GM12878 (cell line): ENCODE measurements at regions not wholly inside any gene's neighbourhood (a gene's known extent, or its start where the extent isn't known, plus 50 kb on each side); places are given as distances from the start of the nearest gene placed in this dataset.

ENCODE experiments used
- ATAC-seq: fragments of 200-7000 bp; cut with Tn5 transposase; 3 replicates; pipeline ENCODE4 v1.9.1; 2020; ENCODE audit warnings: mild to moderate bottlenecking, moderate library complexity
- BruUV-seq: library from RNA; stranded (reverse); fragments of 400-500 nt; replicated peaks from 2 replicates; lab custom pipeline; 2021; lab: Mats Ljungman, UMichigan
- CTCF ChIA-PET: fragments of 300-600 bp; sonication (Branson Sonifier 250); formaldehyde crosslinking; extraction: SDS; loops from one replicate; lab custom pipeline; 2021; ENCODE audit warnings: inconsistent platforms; lab: Yijun Ruan, JAX
- POLR2A ChIA-PET: fragments of 350-600 bp; formaldehyde crosslinking; extraction: SDS; loops from one replicate; lab custom pipeline; 2021; ENCODE audit warnings: inconsistent platforms; lab: Charles Lee
- RAD21 ChIA-PET: fragments of 300-600 bp; sonication (Branson Sonifier 250); formaldehyde crosslinking; loops from one replicate; lab custom pipeline; 2023; ENCODE audit warnings: antibody characterized with exemption; ENCODE audit not compliant: unreplicated experiment; lab: Charles Lee
- SMC1A ChIA-PET: fragments of 300-600 bp; sonication (Branson Sonifier 250); formaldehyde crosslinking; loops from one replicate; lab custom pipeline; 2023; ENCODE audit not compliant: unreplicated experiment, uncharacterized antibody; lab: Charles Lee
- DNase-seq: peaks from one replicate; pipeline ENCODE4 v3.0.0-alpha.2; 2011; ENCODE audit warnings: low read depth, low spot score
- FAIRE-seq: peaks from 3 replicates; lab custom pipeline; 2011; peaks lifted over from hg19 to GRCh38; lab: Jason Lieb, UNC
- H2AFZ ChIP-seq: 2 replicates; pipeline ENCODE4 v1.6.0; 2011; ENCODE audit warnings: low read depth, low read length, control low read depth; ENCODE audit not compliant: control insufficient read depth
- H3K27ac ChIP-seq: 2 replicates; pipeline ENCODE4 v1.5.1; 2011; ENCODE audit warnings: control low read depth; ENCODE audit not compliant: control insufficient read depth, insufficient read depth
- H3K27me3 ChIP-seq, 2 experiments: replicated peaks in 1 of 2; 2 replicates each; pipeline versions ENCODE4 v1.6.0 to v1.6.1; 2011; ENCODE audit warnings: low read length in 1 of 2; ENCODE audit not compliant: control insufficient read depth in 2 of 2, insufficient read depth in 2 of 2
- H3K36me3 ChIP-seq, 2 experiments: 2 replicates each; pipeline ENCODE4 v1.5.1; 2011; ENCODE audit warnings: low read length in 1 of 2; ENCODE audit not compliant: control insufficient read depth in 2 of 2, insufficient read depth in 2 of 2
- H3K4me1 ChIP-seq: 2 replicates; pipeline ENCODE4 v1.6.1; 2011; ENCODE audit warnings: mild to moderate bottlenecking, low read length, moderate library complexity, mixed read lengths; ENCODE audit not compliant: control insufficient read depth, insufficient read depth
- H3K4me2 ChIP-seq: 2 replicates; pipeline ENCODE4 v1.6.0; 2011; ENCODE audit warnings: control low read depth; ENCODE audit not compliant: control insufficient read depth, insufficient read depth
- H3K4me3 ChIP-seq: fragments of 200-600 bp; sonication (generic); 2 replicates; pipeline ENCODE4 v1.5.1; 2016
- H3K79me2 ChIP-seq: 2 replicates; pipeline ENCODE4 v1.6.0; 2011; ENCODE audit warnings: low read length; ENCODE audit not compliant: control insufficient read depth, insufficient read depth
- H3K9ac ChIP-seq: 2 replicates; pipeline ENCODE4 v1.8.0; 2011; ENCODE audit warnings: low read length, control low read depth, mixed read lengths; ENCODE audit not compliant: control insufficient read depth, insufficient read depth
- H3K9me3 ChIP-seq: replicated peaks from 3 replicates; pipeline ENCODE4 v1.5.1; 2011; ENCODE audit warnings: mild to moderate bottlenecking, low read length; ENCODE audit not compliant: control insufficient read depth, insufficient read depth
- H4K20me1 ChIP-seq: 2 replicates; pipeline ENCODE4 v1.6.0; 2011; ENCODE audit not compliant: control insufficient read depth, insufficient read depth
- BCLAF1 ChIP-seq: fragments of 450-650 bp; IDR thresholded peaks from 2 replicates; pipeline ENCODE4 v1.6.1; 2017; ENCODE audit warnings: antibody characterized with exemption, mild to moderate bottlenecking, moderate library complexity
- CHD4 ChIP-seq: fragments of 200-600 bp; sonication (generic); IDR thresholded peaks from 2 replicates; pipeline ENCODE4 v1.6.1; 2016; ENCODE audit warnings: mild to moderate bottlenecking
- EZH2 ChIP-seq: IDR thresholded peaks from 2 replicates; pipeline ENCODE4 v1.6.1; 2012; ENCODE audit warnings: low read depth, mild to moderate bottlenecking, control low read depth, inconsistent platforms, low read length, borderline replicate concordance; ENCODE audit not compliant: control insufficient read depth
- HDAC2 ChIP-seq: fragments of 200-600 bp; sonication (generic); IDR thresholded peaks from 2 replicates; pipeline ENCODE4 v1.6.1; 2017
- MAX ChIP-seq: IDR thresholded peaks from 2 replicates; pipeline ENCODE4 v1.6.1; 2012; ENCODE audit warnings: low read depth, low read length, improper control_type of control experiment
- TBL1XR1 ChIP-seq: IDR thresholded peaks from 2 replicates; pipeline ENCODE4 v1.6.1; 2012; ENCODE audit warnings: low read depth, low read length, improper control_type of control experiment
- WGBS: methylation state at CpG from one replicate; pipeline ENCODE4 v1.1.6; 2016; ENCODE audit warnings: low lambda C conversion rate; ENCODE audit not compliant: insufficient replicate concordance, insufficient coverage; ENCODE audit errors: missing lambda C conversion rate; 5-methylcytosine and 5-hydroxymethylcytosine counted together
- in situ Hi-C: fragments of 300-500 bp; cut with MboI; formaldehyde crosslinking; loops from 9 replicates; pipeline ENCODE4 v1.14.3; 2018; ENCODE audit warnings: mixed read lengths
- intact Hi-C: fragments of 100-400 bp; cut with micrococcal nuclease; formaldehyde crosslinking; loops from one replicate; pipeline ENCODE4 v1.14.2; 2022; ENCODE audit not compliant: unreplicated experiment
- TF ChIP-seq, protein P1 (sequence below): IDR thresholded peaks from 2 replicates; pipeline ENCODE4 v1.6.1; 2012; ENCODE audit warnings: improper control_type of control experiment, low read depth, low read length; ENCODE audit not compliant: insufficient replicate concordance

GRCh38 chrX:38982370-38982769 is 181.1 kb downstream of the MID1IP1 start:
- Histone ChIP-seq H3K4me1 (no peaks in the 10 kb centered on the region), H3K27ac (no peak overlapping the region), H3K79me2 (no peaks in the 10 kb centered on the region), H3K27me3 (no peaks in the 10 kb centered on the region), H3K4me3 (no peak overlapping the region), H3K36me3 (no peaks in the 10 kb centered on the region), H4K20me1 (no peaks in the 10 kb centered on the region), H3K4me2 (no peak overlapping the region), H2AFZ (no peak overlapping the region), H3K9ac (no peak overlapping the region), H3K9me3 (no peaks in the 10 kb centered on the region)
- ChIA-PET SMC1A (interaction anchor here (0.5 to 4.1 kb wide), 12 partner anchors 9 to 430 kb away, joined by 3 to 20 read pairs (median 4); no protein-coding TSS in a partner anchor), POLR2A (interaction anchor here (1.1 to 2.1 kb wide), 3 partner anchors 83 to 176 kb away, joined by 3 to 9 read pairs (median 3); no protein-coding TSS in a partner anchor), RAD21 (interaction anchor here (0.6 to 4.0 kb wide), 6 partner anchors 101 to 829 kb away, joined by 3 to 19 read pairs (median 10); partner anchors contain the start of gene MID1IP1), CTCF (interaction anchor here (0.5 to 2.7 kb wide), 10 partner anchors 13 to 226 kb away, joined by 3 to 22 read pairs (median 3); no protein-coding TSS in a partner anchor)
- ATAC-seq (peak; percentile 71), FAIRE-seq (no peak), DNase-seq (no peak)
- WGBS = 33% methylated on average over 3 of the region's 3 CpGs
- TF ChIP-seq HDAC2 (no peak), MAX (no peak), TBL1XR1 (no peak), EZH2 (no peak), BCLAF1 (no peak), CHD4 (no peak)
- TF ChIP-seq, protein P1, sequence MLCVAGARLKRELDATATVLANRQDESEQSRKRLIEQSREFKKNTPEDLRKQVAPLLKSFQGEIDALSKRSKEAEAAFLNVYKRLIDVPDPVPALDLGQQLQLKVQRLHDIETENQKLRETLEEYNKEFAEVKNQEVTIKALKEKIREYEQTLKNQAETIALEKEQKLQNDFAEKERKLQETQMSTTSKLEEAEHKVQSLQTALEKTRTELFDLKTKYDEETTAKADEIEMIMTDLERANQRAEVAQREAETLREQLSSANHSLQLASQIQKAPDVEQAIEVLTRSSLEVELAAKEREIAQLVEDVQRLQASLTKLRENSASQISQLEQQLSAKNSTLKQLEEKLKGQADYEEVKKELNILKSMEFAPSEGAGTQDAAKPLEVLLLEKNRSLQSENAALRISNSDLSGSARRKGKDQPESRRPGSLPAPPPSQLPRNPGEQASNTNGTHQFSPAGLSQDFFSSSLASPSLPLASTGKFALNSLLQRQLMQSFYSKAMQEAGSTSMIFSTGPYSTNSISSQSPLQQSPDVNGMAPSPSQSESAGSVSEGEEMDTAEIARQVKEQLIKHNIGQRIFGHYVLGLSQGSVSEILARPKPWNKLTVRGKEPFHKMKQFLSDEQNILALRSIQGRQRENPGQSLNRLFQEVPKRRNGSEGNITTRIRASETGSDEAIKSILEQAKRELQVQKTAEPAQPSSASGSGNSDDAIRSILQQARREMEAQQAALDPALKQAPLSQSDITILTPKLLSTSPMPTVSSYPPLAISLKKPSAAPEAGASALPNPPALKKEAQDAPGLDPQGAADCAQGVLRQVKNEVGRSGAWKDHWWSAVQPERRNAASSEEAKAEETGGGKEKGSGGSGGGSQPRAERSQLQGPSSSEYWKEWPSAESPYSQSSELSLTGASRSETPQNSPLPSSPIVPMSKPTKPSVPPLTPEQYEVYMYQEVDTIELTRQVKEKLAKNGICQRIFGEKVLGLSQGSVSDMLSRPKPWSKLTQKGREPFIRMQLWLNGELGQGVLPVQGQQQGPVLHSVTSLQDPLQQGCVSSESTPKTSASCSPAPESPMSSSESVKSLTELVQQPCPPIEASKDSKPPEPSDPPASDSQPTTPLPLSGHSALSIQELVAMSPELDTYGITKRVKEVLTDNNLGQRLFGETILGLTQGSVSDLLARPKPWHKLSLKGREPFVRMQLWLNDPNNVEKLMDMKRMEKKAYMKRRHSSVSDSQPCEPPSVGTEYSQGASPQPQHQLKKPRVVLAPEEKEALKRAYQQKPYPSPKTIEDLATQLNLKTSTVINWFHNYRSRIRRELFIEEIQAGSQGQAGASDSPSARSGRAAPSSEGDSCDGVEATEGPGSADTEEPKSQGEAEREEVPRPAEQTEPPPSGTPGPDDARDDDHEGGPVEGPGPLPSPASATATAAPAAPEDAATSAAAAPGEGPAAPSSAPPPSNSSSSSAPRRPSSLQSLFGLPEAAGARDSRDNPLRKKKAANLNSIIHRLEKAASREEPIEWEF = no peak
- intact Hi-C loops = no loop called here
- BruUV-seq = no TSS peak
- in situ Hi-C loops = no loop called here
